OCI-LY7 (cell line): ENCODE measurements at regions not wholly inside any gene's neighbourhood (a gene's known extent, or its start where the extent isn't known, plus 50 kb on each side); places are given as distances from the start of the nearest gene placed in this dataset.

ENCODE experiments used
- BruUV-seq: library from RNA; stranded (reverse); fragments of 400-500 nt; replicated peaks from 2 replicates; lab custom pipeline; 2021; lab: Mats Ljungman, UMichigan
- CTCF ChIA-PET: fragments of 300-600 bp; sonication (Branson Sonifier 250); formaldehyde crosslinking; loops from one replicate; lab custom pipeline; 2022; ENCODE audit warnings: antibody characterized with exemption; ENCODE audit not compliant: unreplicated experiment; lab: Charles Lee
- POLR2A ChIA-PET: fragments of 300-600 bp; sonication (Branson Sonifier 250); formaldehyde crosslinking; loops from one replicate; lab custom pipeline; 2022; ENCODE audit warnings: antibody characterized with exemption; lab: Charles Lee
- DNase-seq: peaks from one replicate; pipeline ENCODE4 v3.0.0-alpha.2; 2015; ENCODE audit warnings: low spot score
- H2AFZ ChIP-seq: fragments of 200-600 bp; sonication (generic), shearing (Covaris generic); 2 replicates; pipeline ENCODE4 v1.6.1; 2014; ENCODE audit warnings: mild to moderate bottlenecking, antibody characterized with exemption, low read length, moderate library complexity
- H3K27ac ChIP-seq: fragments of 200-600 bp; sonication (generic); 2 replicates; pipeline ENCODE4 v1.5.1; 2014; ENCODE audit warnings: mixed run types, low read depth, mild to moderate bottlenecking, moderate library complexity, low read length, inconsistent platforms; ENCODE audit not compliant: poor library complexity, severe bottlenecking
- H3K36me3 ChIP-seq: fragments of 200-600 bp; sonication (generic); 2 replicates; pipeline ENCODE4 v1.6.1; 2014; ENCODE audit warnings: mild to moderate bottlenecking, antibody characterized with exemption, low read length, moderate library complexity, mixed read lengths; ENCODE audit not compliant: insufficient read depth
- H3K4me1 ChIP-seq: fragments of 200-600 bp; sonication (generic); 2 replicates; pipeline ENCODE4 v1.5.1; 2014; ENCODE audit warnings: mild to moderate bottlenecking, low read length; ENCODE audit not compliant: insufficient read depth, poor library complexity, severe bottlenecking
- H3K4me2 ChIP-seq: fragments of 200-600 bp; sonication (generic); 2 replicates; pipeline ENCODE4 v1.6.1; 2014; ENCODE audit warnings: mild to moderate bottlenecking, low read length
- H3K4me3 ChIP-seq: fragments of 200-600 bp; sonication (generic); 2 replicates; pipeline ENCODE4 v1.5.1; 2014; ENCODE audit warnings: mild to moderate bottlenecking, low read depth, low read length; ENCODE audit not compliant: poor library complexity, severe bottlenecking
- H3K79me2 ChIP-seq: fragments of 200-600 bp; sonication (generic); 2 replicates; pipeline ENCODE4 v1.6.1; 2016; ENCODE audit warnings: low read depth, mild to moderate bottlenecking, low read length, moderate library complexity, mixed read lengths; ENCODE audit not compliant: insufficient read depth
- H3K9me2 ChIP-seq: fragments of 200-600 bp; sonication (generic); 2 replicates; pipeline ENCODE4 v1.6.1; 2016; ENCODE audit warnings: mild to moderate bottlenecking, low read length, mixed read lengths; ENCODE audit not compliant: insufficient read depth
- H3K9me3 ChIP-seq: fragments of 200-600 bp; sonication (generic); 2 replicates; pipeline ENCODE4 v1.6.1; 2014; ENCODE audit warnings: mild to moderate bottlenecking, mixed run types, low read length, mixed read lengths
- H4K20me1 ChIP-seq: fragments of 200-600 bp; sonication (generic); 2 replicates; pipeline ENCODE4 v1.6.1; 2014; ENCODE audit warnings: mild to moderate bottlenecking, antibody characterized with exemption, low read length, moderate library complexity, mixed read lengths; ENCODE audit not compliant: insufficient read depth
- EZH2phosphoT487 ChIP-seq: fragments of 200-600 bp; sonication (generic); IDR thresholded peaks from 2 replicates; pipeline ENCODE4 v1.6.1; 2018; ENCODE audit warnings: low read depth, borderline replicate concordance, mild to moderate bottlenecking, mixed run types, antibody characterized with exemption, low read length, moderate library complexity, mixed read lengths
- intact Hi-C: fragments of 100-400 bp; cut with micrococcal nuclease; formaldehyde crosslinking; loops from one replicate; pipeline ENCODE4 v1.10.0; 2022; ENCODE audit not compliant: unreplicated experiment
- TF ChIP-seq, protein P1 (sequence below): fragments of 200-600 bp; sonication (generic); conservative IDR thresholded peaks from 2 replicates; pipeline ENCODE4 v1.5.1; 2014; ENCODE audit warnings: mild to moderate bottlenecking, antibody characterized with exemption, low read length, moderate library complexity, mixed read lengths

DNA sequence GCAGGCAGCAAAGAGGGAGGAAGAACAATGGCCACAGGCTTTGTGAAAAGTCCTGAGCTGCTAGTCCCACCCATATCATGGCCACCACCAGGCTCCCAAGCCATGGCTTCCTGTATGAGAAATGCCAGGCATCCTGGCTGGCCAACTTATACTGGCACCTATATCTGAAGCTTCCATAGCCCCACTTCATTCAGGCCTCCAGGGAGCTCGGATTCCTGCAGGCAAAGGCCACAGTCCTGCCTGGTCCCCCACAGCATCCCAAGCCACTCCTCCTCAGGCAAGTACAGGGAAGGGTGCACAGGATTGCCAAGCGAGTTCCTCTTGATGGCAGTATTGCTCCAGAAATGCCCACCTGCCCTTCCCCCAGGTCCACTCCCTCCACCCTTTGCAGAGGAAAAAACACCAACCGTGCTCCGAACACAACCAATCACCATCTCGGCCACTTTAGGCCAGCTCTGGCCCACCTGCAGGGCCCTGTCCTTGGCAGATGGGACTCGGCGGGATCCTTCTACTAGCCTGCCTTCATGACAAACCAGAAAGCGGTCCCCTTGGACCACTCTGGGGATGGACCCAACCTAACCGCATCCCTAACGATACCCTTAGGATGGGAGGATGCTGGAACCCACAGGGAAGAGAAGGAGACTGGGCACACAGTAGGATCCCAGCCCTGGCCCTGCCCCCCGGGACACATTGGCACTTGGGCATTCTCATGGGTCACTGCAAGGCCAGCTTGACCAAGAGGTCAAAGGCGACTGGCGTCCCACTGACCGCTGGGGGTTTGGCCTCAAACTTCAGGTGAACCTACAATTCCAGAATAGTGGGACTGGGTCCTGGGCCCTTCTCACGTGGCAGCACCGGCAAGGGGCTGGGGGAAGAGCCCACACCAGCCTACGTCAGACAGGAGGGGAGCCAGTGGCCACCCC, 220.4 kb upstream of the AGTR2 start:
- POLR2A ChIA-PET, result no interaction called here
- no peaks in the 10 kb centered on the region for H4K20me1 ChIP-seq
- no peaks in the 10 kb centered on the region for H3K9me2 ChIP-seq
- no peak for TF ChIP-seq EZH2phosphoT487
- TF ChIP-seq, protein P1, sequence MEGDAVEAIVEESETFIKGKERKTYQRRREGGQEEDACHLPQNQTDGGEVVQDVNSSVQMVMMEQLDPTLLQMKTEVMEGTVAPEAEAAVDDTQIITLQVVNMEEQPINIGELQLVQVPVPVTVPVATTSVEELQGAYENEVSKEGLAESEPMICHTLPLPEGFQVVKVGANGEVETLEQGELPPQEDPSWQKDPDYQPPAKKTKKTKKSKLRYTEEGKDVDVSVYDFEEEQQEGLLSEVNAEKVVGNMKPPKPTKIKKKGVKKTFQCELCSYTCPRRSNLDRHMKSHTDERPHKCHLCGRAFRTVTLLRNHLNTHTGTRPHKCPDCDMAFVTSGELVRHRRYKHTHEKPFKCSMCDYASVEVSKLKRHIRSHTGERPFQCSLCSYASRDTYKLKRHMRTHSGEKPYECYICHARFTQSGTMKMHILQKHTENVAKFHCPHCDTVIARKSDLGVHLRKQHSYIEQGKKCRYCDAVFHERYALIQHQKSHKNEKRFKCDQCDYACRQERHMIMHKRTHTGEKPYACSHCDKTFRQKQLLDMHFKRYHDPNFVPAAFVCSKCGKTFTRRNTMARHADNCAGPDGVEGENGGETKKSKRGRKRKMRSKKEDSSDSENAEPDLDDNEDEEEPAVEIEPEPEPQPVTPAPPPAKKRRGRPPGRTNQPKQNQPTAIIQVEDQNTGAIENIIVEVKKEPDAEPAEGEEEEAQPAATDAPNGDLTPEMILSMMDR, result no peak
- no peak overlapping the region for H2AFZ ChIP-seq
- H3K27ac ChIP-seq, result no peak overlapping the region
- no peak for DNase-seq
- CTCF ChIA-PET, result no interaction called here
- H3K36me3 ChIP-seq, result no peaks in the 10 kb centered on the region
- no peak overlapping the region for H3K4me3 ChIP-seq
- H3K9me3 ChIP-seq, result no peaks in the 10 kb centered on the region
- H3K4me2 ChIP-seq, result no peak overlapping the region
- BruUV-seq, result no TSS peak
- no peaks in the 10 kb centered on the region for H3K79me2 ChIP-seq
- intact Hi-C loops, result no loop called here
- H3K4me1 ChIP-seq, result no peaks in the 10 kb centered on the region

DNA sequence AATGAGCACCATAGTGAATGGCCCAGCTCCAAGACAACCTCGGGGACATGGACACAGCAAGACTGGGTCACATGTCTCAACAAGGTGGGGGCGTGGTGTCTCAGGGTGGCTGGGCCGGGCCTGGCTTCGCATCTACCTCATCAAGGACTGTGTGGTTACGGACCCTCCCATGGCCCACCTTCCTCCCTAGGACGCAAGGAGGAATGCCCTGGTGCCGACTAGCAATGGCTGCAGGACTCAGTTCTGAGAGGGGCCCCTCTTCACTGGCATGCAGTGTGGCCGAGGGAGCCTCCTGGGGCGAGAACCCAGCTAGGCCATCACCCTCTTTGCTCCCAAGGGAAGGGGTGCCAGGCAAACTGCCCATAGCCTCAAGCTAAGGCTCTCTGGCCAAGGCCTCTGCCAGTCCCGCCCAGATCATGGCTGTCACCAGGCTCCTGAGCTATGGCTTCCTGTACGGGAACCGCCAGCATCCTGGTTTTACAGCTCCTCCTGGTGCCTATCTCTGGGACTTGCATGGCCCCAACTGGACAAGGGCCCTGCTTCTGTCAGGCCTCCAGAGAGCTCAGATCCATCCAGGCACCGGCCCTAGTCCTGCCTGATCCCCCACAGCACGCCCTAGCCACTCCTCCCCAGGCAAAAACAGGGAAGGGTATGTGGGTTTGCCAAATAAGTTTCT, 218.0 kb upstream of the AGTR2 start:
- no TSS peak for BruUV-seq

More for the DNA sequence above, 218.0 kb upstream of the AGTR2 start:
- TF ChIP-seq, protein P1, result no peak
- no peak for TF ChIP-seq EZH2phosphoT487
- no peak overlapping the region for H3K27ac ChIP-seq
- no peak overlapping the region for H2AFZ ChIP-seq
- no peaks in the 10 kb centered on the region for H3K9me3 ChIP-seq
- H3K79me2 ChIP-seq, result no peaks in the 10 kb centered on the region
- no peaks in the 10 kb centered on the region for H3K4me1 ChIP-seq
- ChIA-PET CTCF (no interaction called here), POLR2A (no interaction called here)
- DNase-seq, result no peak
- intact Hi-C loops, result no loop called here
- no peaks in the 10 kb centered on the region for H4K20me1 ChIP-seq
- H3K4me2 ChIP-seq, result no peak overlapping the region
- H3K36me3 ChIP-seq, result no peaks in the 10 kb centered on the region
- H3K9me2 ChIP-seq, result no peaks in the 10 kb centered on the region
- H3K4me3 ChIP-seq, result no peak overlapping the region
